HEK293T (cell line): ENCODE measurements at regions not wholly inside any gene's neighbourhood (a gene's known extent, or its start where the extent isn't known, plus 50 kb on each side); places are given as distances from the start of the nearest gene placed in this dataset.

Source experiments
- ARNT ChIP-seq: fragments of 450-650 bp; IDR thresholded peaks from 2 replicates; pipeline ENCODE4 v1.6.1; 2017; ENCODE audit warnings: mild to moderate bottlenecking
- FOXK2 ChIP-seq: fragments of 450-650 bp; IDR thresholded peaks from 2 replicates; pipeline ENCODE4 v1.6.1; 2016; ENCODE audit warnings: mild to moderate bottlenecking
- FOXM1 ChIP-seq: fragments of 450-650 bp; IDR thresholded peaks from 2 replicates; pipeline ENCODE4 v1.6.1; 2017; ENCODE audit warnings: mild to moderate bottlenecking, borderline replicate concordance
- HDGF ChIP-seq: fragments of 450-650 bp; IDR thresholded peaks from 2 replicates; pipeline ENCODE4 v1.6.1; 2017; ENCODE audit warnings: antibody characterized with exemption, borderline replicate concordance
- PKNOX1 ChIP-seq: fragments of 450-650 bp; IDR thresholded peaks from 2 replicates; pipeline ENCODE4 v1.6.1; 2016
- SP1 ChIP-seq: fragments of 450-650 bp; IDR thresholded peaks from 2 replicates; pipeline ENCODE4 v1.6.1; 2017
- SUZ12 ChIP-seq: fragments of 450-650 bp; IDR thresholded peaks from 2 replicates; pipeline ENCODE4 v1.6.1; 2016; ENCODE audit warnings: mild to moderate bottlenecking
- TARDBP ChIP-seq: fragments of 450-650 bp; IDR thresholded peaks from 2 replicates; pipeline ENCODE4 v1.6.1; 2016

- TF ChIP-seq HDGF = no peak
- TF ChIP-seq TARDBP = no peak
- no peak for TF ChIP-seq SP1
- TF ChIP-seq ARNT = no peak
- no peak for TF ChIP-seq FOXM1
- TF ChIP-seq SUZ12 = no peak
- TF ChIP-seq PKNOX1 = no peak
- no peak for TF ChIP-seq FOXK2
Measured at GRCh38 chr20:54295686-54296085, 87.8 kb downstream of the PFDN4 start.
